ENCODE measurements at regions not wholly inside any gene's neighbourhood (a gene's known extent, or its start where the extent isn't known, plus 50 kb on each side); places are given as distances from the start of the nearest gene placed in this dataset.

DNA sequence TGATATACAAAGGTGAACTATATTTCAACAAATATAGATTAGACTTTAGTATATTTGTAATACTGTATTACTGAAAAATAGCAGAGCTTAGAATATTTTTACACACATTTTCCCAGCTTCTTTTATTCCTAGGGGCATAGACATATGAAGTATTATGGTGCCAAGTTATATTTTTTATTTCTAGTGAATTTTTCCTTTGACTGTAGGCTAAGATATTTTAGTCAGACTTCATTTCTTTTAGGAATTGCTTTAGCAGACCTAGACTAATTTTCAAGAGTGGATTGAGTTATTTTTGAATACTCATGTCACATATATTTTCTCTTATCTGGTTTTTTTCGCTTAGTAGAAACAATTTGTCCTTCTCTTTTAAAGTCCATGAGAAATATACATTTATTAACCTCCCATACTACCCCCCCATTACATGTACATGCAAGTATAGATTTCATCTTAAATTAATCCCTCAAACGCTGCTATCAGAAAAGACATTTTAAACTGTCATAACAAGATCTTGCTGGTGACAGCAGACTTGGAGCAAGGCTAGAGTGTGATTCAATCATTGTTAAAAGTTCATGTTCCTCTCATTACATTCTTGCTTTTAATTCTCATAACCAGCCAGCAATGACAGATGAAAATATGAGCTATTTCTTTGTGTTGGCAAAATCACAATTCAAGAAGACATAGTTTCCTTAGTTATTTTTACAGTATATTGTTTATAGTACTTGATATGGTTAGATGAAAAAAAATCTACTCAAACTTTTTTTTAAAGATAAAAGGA is 456.1 kb downstream of the AEBP2 start:
- Histone ChIP-seq H4K20me1 (ENCODE audit: control insufficient read depth, insufficient read depth, low read depth, low read length) (no peaks in the 10 kb centered on the region), H3K9me2 (replicated peaks; ENCODE audit: control insufficient read depth, low read length) (no peaks in the 10 kb centered on the region), H3K9me3 (ENCODE audit: control insufficient read depth, insufficient read depth, low read length) (no peaks in the 10 kb centered on the region), H3K27me3 (ENCODE audit: control insufficient read depth, low read length) (no peaks in the 10 kb centered on the region), H3K27ac (ENCODE audit: low read depth, low read length) (no peak overlapping the region), H3K4me1 (ENCODE audit: control insufficient read depth, low read length) (no peaks in the 10 kb centered on the region), H3K4me3 (ENCODE audit: low read length) (no peak overlapping the region), H3K36me3 (ENCODE audit: control insufficient read depth, low read length) (no peaks in the 10 kb centered on the region), H3F3A (ENCODE audit: control insufficient read depth, insufficient read depth) (no peaks in the 10 kb centered on the region), H3K4me2 (ENCODE audit: low read length) (no peak overlapping the region), H3K79me2 (ENCODE audit: control insufficient read depth, low read length) (no peaks in the 10 kb centered on the region)
- no peak for TF ChIP-seq EZH2phosphoT487 (IDR thresholded peaks at IDR 0.05; ENCODE audit: borderline replicate concordance, low read length)
- TF ChIP-seq, protein P1, sequence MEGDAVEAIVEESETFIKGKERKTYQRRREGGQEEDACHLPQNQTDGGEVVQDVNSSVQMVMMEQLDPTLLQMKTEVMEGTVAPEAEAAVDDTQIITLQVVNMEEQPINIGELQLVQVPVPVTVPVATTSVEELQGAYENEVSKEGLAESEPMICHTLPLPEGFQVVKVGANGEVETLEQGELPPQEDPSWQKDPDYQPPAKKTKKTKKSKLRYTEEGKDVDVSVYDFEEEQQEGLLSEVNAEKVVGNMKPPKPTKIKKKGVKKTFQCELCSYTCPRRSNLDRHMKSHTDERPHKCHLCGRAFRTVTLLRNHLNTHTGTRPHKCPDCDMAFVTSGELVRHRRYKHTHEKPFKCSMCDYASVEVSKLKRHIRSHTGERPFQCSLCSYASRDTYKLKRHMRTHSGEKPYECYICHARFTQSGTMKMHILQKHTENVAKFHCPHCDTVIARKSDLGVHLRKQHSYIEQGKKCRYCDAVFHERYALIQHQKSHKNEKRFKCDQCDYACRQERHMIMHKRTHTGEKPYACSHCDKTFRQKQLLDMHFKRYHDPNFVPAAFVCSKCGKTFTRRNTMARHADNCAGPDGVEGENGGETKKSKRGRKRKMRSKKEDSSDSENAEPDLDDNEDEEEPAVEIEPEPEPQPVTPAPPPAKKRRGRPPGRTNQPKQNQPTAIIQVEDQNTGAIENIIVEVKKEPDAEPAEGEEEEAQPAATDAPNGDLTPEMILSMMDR (IDR thresholded peaks at IDR 0.05; ENCODE audit: low read depth, low read length, poor library complexity, severe bottlenecking), result no peak

DNA sequence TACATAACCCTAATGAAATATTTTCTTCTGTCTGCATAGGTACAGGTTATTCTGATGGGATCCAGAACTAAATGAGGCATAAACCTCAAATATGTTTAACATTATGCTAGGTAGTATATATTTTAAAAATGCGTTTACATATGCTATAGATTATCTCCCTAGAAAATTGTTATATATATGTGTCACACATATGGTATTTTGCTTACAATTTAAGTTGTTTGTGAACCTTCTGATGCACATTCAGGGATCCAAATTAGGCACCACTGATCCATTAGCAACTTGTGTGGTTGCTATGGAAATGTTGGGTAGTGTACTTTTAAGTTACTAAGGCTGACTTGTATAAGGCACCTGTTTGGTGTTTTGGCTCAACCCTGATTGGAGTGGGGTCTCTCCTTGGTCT is 456.7 kb downstream of the AEBP2 start:
- Histone ChIP-seq H3K9me3 (ENCODE audit: control insufficient read depth, insufficient read depth, low read length) (no peaks in the 10 kb centered on the region), H3K4me3 (ENCODE audit: low read length) (no peak overlapping the region), H3K4me1 (ENCODE audit: control insufficient read depth, low read length) (no peaks in the 10 kb centered on the region), H3K27me3 (ENCODE audit: control insufficient read depth, low read length) (no peaks in the 10 kb centered on the region), H4K20me1 (ENCODE audit: control insufficient read depth, insufficient read depth, low read depth, low read length) (no peaks in the 10 kb centered on the region), H3K36me3 (ENCODE audit: control insufficient read depth, low read length) (no peaks in the 10 kb centered on the region), H3K79me2 (ENCODE audit: control insufficient read depth, low read length) (no peaks in the 10 kb centered on the region), H3K27ac (ENCODE audit: low read depth, low read length) (no peak overlapping the region), H3K9me2 (replicated peaks; ENCODE audit: control insufficient read depth, low read length) (no peaks in the 10 kb centered on the region), H3F3A (ENCODE audit: control insufficient read depth, insufficient read depth) (no peaks in the 10 kb centered on the region), H3K4me2 (ENCODE audit: low read length) (no peak overlapping the region)
- TF ChIP-seq, protein P1 (IDR thresholded peaks at IDR 0.05; ENCODE audit: low read depth, low read length, poor library complexity, severe bottlenecking), result no peak
- no peak for TF ChIP-seq EZH2phosphoT487 (IDR thresholded peaks at IDR 0.05; ENCODE audit: borderline replicate concordance, low read length)

DNA sequence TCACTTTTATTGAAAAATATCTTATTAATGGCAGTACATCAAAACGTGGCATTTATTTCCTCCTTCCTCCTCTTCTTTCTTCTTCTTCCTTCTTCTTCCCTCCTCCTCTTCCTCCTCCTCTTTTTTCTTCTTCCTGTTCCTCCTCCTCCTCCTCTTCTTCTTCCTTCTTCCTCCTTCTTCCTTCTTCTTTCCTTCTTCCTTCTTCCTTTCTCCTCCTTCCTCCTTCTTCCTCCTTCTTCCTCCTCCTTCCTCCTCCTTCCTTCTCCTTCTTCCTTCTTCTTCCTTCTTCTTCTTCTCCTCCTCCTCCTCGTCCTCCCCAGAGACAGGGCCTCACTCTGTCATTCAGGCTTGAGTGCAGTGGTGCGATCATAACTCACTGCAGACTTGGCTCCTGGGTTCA is 457.2 kb downstream of the AEBP2 start:
- no peaks in the 10 kb centered on the region for H3K9me3 ChIP-seq (ENCODE audit: control insufficient read depth, insufficient read depth, low read length)
- TF ChIP-seq, protein P1 (IDR thresholded peaks at IDR 0.05; ENCODE audit: low read depth, low read length, poor library complexity, severe bottlenecking), result no peak
- TF ChIP-seq EZH2phosphoT487 (IDR thresholded peaks at IDR 0.05; ENCODE audit: borderline replicate concordance, low read length), result no peak
- H3K27me3 ChIP-seq (ENCODE audit: control insufficient read depth, low read length), result no peaks in the 10 kb centered on the region
- H3K79me2 ChIP-seq (ENCODE audit: control insufficient read depth, low read length), result no peaks in the 10 kb centered on the region
- no peaks in the 10 kb centered on the region for H3F3A ChIP-seq (ENCODE audit: control insufficient read depth, insufficient read depth)
- H3K4me3 ChIP-seq (ENCODE audit: low read length), result no peak overlapping the region
- no peaks in the 10 kb centered on the region for H4K20me1 ChIP-seq (ENCODE audit: control insufficient read depth, insufficient read depth, low read depth, low read length)
- no peak overlapping the region for H3K4me2 ChIP-seq (ENCODE audit: low read length)
- no peaks in the 10 kb centered on the region for H3K4me1 ChIP-seq (ENCODE audit: control insufficient read depth, low read length)
- H3K36me3 ChIP-seq (ENCODE audit: control insufficient read depth, low read length), result no peaks in the 10 kb centered on the region
- H3K9me2 ChIP-seq (replicated peaks; ENCODE audit: control insufficient read depth, low read length), result no peaks in the 10 kb centered on the region
- no peak overlapping the region for H3K27ac ChIP-seq (ENCODE audit: low read depth, low read length)
